DMS79 treated with DMSO at 0.1 percent for 48 hours (cell line): ENCODE measurements at regions not wholly inside any gene's neighbourhood (a gene's known extent, or its start where the extent isn't known, plus 50 kb on each side); places are given as distances from the start of the nearest gene placed in this dataset.

Experiments
- DNase-seq: peaks from one replicate; lab custom pipeline; 2025; lab: John Stamatoyannopoulos, UW

GRCh38 chr9:129400971-129401622 lies 219.8 kb downstream of the C9orf50 start:
- DNase-seq = no peak

- DNase-seq = no peak
Measured at GRCh38 chr9:129400001-129400970, 220.6 kb downstream of the C9orf50 start.

GRCh38 chr9:129399634-129399990 lies 221.3 kb downstream of the C9orf50 start:
- DNase-seq = no peak

DNA sequence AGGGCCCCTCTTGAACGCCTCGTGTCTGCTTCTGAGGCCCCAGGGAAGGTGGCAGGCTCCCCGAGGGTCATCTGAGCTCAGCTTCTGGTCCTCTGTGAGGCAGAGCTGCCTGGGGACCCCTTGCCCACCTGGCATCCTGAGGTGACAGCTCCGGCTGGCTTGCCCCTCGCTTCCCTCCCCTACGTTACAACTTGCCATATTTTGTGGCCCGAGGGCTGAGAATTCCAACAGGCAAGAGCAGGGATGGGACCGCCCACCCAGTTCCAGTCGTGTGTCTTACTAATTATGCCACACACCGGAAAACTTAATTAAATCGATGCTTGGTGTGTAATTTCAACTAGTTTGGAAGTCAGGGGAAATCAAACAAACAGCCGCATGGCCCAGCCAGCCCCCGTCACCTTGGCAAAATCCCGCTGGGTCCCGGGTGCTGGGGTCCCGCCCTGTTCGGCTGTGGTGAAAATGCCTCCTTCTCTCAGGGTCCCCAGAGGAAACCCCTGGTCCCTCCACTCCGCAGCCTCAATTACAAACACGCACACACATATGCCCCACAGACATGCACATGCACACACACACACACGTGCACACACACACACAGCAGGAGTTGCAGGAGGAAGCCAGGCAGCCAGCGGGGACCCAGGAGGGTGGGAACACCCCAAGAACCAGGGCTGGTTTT lies 221.0 kb upstream of the IER5L start:
- DNase-seq = no peak

GRCh38 chr9:129398101-129398960 lies 220.3 kb upstream of the IER5L start:
- no peak for DNase-seq

DNA sequence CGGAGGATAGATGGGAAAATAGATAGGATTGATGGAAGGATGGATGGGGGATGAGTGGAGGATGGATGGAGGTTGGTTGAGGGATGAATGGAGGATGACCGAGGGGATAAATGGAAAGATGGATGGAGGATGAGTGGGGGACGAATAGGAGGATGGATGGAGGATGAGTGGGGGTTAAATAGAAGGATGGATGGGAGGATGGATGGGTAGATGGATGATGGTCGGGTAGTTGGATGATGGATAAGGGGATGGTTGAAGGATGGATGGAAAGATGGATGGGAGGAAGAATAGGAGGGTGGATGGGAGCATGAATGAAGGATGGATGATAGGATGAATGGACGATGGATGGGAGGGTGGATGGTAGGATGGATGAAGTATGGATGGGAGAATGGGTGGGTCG lies 219.3 kb upstream of the IER5L start:
- no peak for DNase-seq

DNA sequence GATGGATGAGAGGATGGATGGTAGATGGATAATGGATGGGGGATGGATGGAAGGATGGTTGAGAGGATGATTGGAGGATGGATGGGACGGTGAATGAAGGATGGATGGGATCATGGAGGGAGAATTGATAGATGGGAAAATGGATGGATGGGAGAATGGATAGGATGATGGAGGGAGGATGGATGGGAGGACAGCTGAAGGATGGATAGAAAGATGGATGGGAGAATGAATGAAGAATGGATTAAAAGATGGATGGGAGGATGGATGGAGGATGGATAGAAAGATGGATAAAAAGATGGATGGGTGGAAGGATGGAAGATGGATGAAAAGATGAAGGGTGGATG lies 218.3 kb upstream of the IER5L start:
- no peak for DNase-seq

DNA sequence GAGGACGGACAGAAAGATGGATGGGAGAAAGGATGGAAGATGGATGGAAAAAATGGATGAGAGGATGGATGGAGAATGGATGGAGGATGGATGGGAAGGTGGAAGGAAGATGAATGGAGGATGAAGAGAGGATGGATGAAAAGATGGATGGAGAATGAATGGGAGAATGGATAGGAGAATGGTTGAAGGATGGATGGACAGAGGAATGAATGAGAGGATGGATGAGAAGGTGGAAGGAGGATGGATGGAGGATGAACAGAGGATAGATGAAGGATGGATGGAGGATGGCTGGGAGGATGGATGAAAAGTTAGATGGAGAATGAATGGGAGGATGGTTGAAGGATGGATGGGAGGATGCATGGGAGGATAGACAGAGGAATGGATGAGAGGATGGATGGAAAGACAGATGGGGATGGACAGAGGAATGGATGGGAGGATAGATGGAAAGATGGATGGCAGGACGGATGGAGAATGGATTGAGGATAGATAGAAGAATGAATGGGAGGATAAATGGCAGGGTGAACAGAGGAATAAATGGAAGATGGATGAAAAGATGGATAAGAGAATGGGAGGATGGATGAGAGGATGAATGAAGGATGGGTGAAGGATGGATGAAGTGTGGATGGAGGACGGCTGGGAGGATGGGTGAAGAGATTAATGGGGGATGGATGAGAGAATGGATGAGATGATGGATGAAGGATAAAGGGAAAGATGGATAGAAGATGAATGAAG lies 217.7 kb upstream of the IER5L start:
- DNase-seq = no peak

DNA sequence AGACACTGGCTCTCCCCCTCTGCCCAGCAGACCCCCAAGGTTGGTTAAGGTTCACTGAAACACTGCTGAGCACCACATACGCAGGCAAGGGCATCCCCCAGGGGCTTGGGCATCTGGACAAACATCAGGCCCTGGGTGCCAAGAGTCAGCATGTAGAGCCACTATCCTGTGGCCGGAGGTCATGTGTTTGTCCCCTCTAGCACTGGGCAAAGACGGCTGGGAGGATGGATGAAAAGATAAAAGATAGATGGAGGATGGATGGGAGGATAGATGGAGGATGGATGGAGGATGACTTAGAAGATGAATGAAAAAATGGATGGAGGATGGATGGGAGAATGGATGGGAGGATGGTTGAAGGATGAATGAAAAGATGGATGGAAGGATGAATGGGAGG lies 216.8 kb upstream of the IER5L start:
- no peak for DNase-seq

GRCh38 chr9:129394061-129394885 lies 216.2 kb upstream of the IER5L start:
- DNase-seq = peak; percentile 87

- no peak for DNase-seq
Measured at GRCh38 chr9:129393064-129393463, 215.0 kb upstream of the IER5L start.

DNA sequence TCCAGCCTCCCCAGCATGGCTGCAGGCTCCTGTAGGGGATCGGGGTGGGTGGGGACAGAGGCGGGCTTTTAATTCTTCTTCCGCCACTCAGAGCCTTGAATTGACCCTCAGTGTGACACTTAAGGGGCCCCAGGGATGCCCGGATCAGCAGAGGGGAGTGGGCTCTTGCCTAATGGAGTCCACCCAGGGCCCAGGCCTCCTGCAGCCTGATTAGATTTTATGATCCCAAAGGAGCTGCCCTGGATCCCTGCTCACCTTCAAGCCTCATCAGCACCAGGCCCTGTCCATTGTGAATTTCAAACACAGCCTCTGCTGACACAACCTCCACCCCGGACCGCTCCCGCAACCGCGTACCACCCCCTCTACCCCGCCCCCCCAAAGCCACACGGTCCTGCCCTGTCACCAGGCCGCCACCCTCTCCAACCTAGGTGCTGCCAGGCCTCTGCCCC lies 214.1 kb upstream of the IER5L start:
- DNase-seq = peak; percentile 66

DNA sequence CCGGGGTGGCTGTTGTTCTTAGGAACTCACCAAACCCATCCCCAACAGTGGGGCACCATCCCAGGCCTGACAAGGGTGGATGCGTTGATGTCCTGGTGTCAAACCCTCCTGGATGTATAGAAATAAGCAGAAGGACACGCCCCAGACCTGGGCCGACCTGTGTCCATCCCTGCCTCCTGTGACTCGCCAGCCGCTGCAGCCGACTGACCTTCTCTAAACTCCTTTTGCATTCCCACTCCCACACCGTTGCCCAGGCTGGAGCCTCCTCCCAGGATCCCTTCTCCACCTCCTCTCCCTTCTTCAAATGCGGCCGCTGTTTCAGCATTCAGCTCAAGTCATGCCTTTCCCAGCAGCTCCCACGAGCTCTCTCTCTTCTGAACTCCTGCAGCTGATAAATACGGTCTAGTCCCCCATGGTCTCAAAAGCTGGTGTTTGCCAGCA lies 213.2 kb upstream of the IER5L start:
- no peak for DNase-seq

DNA sequence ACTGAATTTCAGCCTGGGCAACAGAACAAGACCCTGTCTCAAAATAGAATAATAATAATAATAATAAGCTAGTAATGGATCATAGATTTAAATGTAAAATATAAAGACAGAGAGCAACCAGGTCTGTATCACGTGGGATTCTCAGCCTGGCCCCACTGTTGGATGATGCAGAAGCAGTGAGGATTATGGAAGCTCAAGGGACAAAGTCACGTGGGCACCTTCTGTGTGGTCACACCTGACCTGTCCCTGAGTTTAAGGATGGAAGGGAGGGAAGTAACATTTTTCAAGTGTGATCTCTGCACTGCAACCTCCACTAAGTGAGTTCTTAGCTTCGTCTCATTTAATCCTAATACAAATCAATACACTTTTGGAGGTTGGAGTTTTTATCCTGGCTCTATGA lies 212.5 kb upstream of the IER5L start:
- DNase-seq = no peak

GRCh38 chr9:129387822-129388221 lies 209.8 kb upstream of the IER5L start:
- no peak for DNase-seq

DNA sequence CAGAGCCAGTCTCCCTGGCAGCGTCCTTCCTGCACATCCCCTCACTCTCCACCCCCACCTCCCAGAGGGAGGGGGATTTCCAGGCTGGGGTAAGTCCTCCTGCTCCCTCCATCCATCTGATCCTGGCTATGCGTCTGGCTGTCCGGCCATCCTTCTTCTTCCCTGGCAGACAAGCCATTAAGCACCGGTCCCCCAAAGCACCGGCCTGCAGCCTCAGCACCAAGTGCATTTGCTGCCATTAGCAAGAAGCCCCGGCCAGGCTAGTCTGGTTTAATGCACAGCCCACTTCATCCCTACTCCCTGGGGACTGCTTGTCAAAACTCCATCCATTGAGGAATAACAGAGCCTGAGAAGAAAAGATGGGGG lies 208.7 kb upstream of the IER5L start:
- no peak for DNase-seq

- DNase-seq = no peak
Measured at GRCh38 chr9:129385211-129385934, 207.3 kb upstream of the IER5L start.

GRCh38 chr9:129384491-129385210 lies 206.6 kb upstream of the IER5L start:
- DNase-seq = no peak
